Upper lobe of right lung (tissue), 1 donor: ENCODE measurements at regions not wholly inside any gene's neighbourhood (a gene's known extent, or its start where the extent isn't known, plus 50 kb on each side); places are given as distances from the start of the nearest gene placed in this dataset.

Experiments used
- ATAC-seq: fragments of 200-7000 bp; cut with Tn5 transposase; one replicate; pipeline ENCODE4 v1.9.1; 2020; ENCODE audit warnings: mild to moderate bottlenecking, moderate library complexity
- DNase-seq: peaks from one replicate; pipeline ENCODE4 v3.0.0-alpha.2; 2020
- H3K27ac ChIP-seq: fragments of 200-600 bp; one replicate; pipeline ENCODE4 v1.8.0; 2022
- H3K27me3 ChIP-seq: fragments of 200-600 bp; one replicate; pipeline ENCODE4 v1.8.0; 2022; ENCODE audit warnings: mild to moderate bottlenecking
- H3K36me3 ChIP-seq: fragments of 200-600 bp; one replicate; pipeline ENCODE4 v1.8.0; 2022
- H3K4me1 ChIP-seq: fragments of 200-600 bp; one replicate; pipeline ENCODE4 v1.8.0; 2022
- H3K4me3 ChIP-seq: fragments of 200-600 bp; one replicate; pipeline ENCODE4 v1.8.0; 2022; ENCODE audit warnings: mild to moderate bottlenecking
- H3K9me3 ChIP-seq: fragments of 200-600 bp; one replicate; pipeline ENCODE4 v1.8.0; 2022
- intact Hi-C: fragments of 100-400 bp; cut with DNase I; formaldehyde crosslinking; loops from one replicate; pipeline ENCODE4 v1.11.0; 2022
- TF ChIP-seq, protein P1 (sequence below): fragments of 200-600 bp; IDR thresholded peaks from one replicate; pipeline ENCODE4 v1.8.0; 2022; ENCODE audit warnings: antibody characterized with exemption
- donor health status: DM: no; HTN: yes; CAD: no; lungs with severe emphysema.

DNA sequence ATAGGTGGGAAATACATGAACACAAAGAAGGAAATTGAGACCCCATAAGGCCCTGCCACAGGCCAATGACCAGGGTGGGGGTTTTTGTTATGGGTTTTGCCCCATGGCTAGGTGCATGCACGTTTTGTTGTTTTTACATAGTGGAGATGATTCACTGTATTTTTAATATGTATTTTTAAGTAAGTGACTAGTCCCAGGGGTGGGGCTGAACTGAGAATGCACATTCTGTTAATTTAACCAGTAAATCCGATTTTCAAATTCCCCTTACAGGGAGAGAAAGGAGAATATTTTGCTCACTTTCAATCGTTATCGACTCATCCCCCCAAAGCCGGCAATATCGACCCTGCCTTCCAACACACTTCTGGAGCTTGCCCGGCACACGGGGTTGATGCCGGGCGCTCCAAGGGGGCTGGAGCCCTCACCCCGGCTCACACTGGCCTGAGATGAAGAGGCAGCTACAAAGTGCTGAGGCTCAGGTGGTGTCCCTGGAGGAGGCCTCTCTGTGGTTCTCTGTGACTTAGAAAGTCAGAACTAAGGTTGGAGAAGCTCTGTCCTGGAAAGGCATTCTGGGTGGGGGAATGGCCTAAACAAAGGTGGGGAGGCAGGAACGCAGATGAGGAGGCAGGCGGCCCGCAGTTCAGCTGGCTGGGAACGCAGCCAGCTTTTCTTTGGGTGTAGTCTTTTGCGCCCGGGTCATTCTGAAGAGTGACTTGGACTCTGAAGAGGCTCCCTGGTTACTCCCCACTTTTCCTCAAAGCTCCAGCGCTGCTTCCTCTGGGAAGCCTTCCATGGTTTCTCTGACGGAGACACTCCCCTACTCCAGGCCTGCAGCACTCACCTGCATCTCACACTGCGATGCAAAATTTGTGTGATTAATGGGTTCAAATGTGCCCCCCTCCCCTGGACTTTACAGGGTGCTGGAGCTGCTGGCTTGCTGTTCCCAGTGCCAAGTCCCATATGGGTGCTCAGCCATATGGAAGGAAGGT lies 50.7 kb upstream of the DLK1 start:
- no peak for ATAC-seq

More for the DNA sequence above, 50.7 kb upstream of the DLK1 start:
- H3K27ac ChIP-seq: no peak overlapping the region
- H3K4me1 ChIP-seq: peaks cover 29% of the 10 kb centered on the region
- no peak overlapping the region for H3K4me3 ChIP-seq
- H3K9me3 ChIP-seq: no peaks in the 10 kb centered on the region
- H3K27me3 ChIP-seq: peaks cover 10% of the 10 kb centered on the region
- intact Hi-C loops: no loop called here
- H3K36me3 ChIP-seq: no peaks in the 10 kb centered on the region
- no peak for DNase-seq
- TF ChIP-seq, protein P1, sequence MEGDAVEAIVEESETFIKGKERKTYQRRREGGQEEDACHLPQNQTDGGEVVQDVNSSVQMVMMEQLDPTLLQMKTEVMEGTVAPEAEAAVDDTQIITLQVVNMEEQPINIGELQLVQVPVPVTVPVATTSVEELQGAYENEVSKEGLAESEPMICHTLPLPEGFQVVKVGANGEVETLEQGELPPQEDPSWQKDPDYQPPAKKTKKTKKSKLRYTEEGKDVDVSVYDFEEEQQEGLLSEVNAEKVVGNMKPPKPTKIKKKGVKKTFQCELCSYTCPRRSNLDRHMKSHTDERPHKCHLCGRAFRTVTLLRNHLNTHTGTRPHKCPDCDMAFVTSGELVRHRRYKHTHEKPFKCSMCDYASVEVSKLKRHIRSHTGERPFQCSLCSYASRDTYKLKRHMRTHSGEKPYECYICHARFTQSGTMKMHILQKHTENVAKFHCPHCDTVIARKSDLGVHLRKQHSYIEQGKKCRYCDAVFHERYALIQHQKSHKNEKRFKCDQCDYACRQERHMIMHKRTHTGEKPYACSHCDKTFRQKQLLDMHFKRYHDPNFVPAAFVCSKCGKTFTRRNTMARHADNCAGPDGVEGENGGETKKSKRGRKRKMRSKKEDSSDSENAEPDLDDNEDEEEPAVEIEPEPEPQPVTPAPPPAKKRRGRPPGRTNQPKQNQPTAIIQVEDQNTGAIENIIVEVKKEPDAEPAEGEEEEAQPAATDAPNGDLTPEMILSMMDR: no peak
